Heart left ventricle (tissue), 13 donors: ENCODE measurements at regions not wholly inside any gene's neighbourhood (a gene's known extent, or its start where the extent isn't known, plus 50 kb on each side); places are given as distances from the start of the nearest gene placed in this dataset.
"Not testable (repeated sequence)": the region's sequence is repeated elsewhere in the genome, so short reads cannot be mapped to it uniquely, and the experiment has no call there.

Experiments
- POLR2A ChIP-seq, 2 donors: fragments of 450-650 bp; IDR thresholded peaks; one replicate each; pipeline ENCODE4 v1.6.1; 2017; ENCODE audit warnings: antibody characterized with exemption in 2 of 2, mild to moderate bottlenecking in 2 of 2, moderate library complexity in 2 of 2
- TF ChIP-seq, protein P1 (sequence below), 12 donors: fragments of 200-600 bp; sonication (generic) in 4 of 12; IDR thresholded peaks; one replicate each; pipeline versions ENCODE4 v1.5.0 to v1.8.0; 2018 to 2022; ENCODE audit warnings: antibody characterized with exemption in 12 of 12, mild to moderate bottlenecking in 5 of 12
- donor health status: ischemic (EF 13 %, LVEDD 7.1; RV severe dilation, severe dysfunction).
- donor health status: DM: no; HTN: yes; CAD: no.
- donor health status: DM: no; HTN: no; CAD: no.
- donor health status: ischemic (EF 25% LVEDD 6.9; RV normal size, moderate dysfunction).
- donor health status: ischemic (EF 25% LVEDD 5.7; RV mildly dilated, moderate dysfunction).
- donor health status: ischemic (EF 35%, LVEDD 5.7; RV mildly dilated, moderate dysfunction).
- donor health status: nonischemic (EF 11% LVEDD 7.7; RV severe dilation, severe dysfunction).
- donor health status: DM: yes; HTN: yes; CAD: no.
- donor health status: PGD.
- donor health status: ischemic (EF 29% LVEDD 5.4; RV normal size, mild dysfunction).
- donor health status: nonischemic (EF 23%, LVEDD 6.1; RV moderate dilation, normal function).

DNA sequence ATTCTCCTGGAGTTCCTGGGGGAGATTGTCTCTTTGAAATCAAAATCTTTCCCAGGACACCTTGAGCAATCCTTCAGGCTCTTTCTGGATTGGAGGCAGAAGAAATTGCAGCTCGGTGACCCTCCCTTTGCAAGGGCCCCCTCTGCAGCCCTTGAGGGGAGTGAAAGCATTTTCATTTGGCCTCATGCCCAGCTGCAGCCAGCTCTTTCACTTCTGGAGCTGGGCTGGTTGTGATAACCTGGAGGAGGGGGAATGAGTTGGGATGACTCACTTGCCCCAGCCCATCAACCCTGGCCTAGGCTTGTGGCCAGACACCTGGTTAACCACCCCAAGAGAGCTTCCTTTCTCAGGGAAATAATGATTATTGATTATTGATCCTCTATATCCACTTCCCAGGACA lies 129.7 kb downstream of the POTEG start:
- TF ChIP-seq, protein P1, sequence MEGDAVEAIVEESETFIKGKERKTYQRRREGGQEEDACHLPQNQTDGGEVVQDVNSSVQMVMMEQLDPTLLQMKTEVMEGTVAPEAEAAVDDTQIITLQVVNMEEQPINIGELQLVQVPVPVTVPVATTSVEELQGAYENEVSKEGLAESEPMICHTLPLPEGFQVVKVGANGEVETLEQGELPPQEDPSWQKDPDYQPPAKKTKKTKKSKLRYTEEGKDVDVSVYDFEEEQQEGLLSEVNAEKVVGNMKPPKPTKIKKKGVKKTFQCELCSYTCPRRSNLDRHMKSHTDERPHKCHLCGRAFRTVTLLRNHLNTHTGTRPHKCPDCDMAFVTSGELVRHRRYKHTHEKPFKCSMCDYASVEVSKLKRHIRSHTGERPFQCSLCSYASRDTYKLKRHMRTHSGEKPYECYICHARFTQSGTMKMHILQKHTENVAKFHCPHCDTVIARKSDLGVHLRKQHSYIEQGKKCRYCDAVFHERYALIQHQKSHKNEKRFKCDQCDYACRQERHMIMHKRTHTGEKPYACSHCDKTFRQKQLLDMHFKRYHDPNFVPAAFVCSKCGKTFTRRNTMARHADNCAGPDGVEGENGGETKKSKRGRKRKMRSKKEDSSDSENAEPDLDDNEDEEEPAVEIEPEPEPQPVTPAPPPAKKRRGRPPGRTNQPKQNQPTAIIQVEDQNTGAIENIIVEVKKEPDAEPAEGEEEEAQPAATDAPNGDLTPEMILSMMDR (IDR thresholded peaks at IDR 0.05): not testable (repeated sequence)
- TF ChIP-seq POLR2A (IDR thresholded peaks at IDR 0.05): not testable (repeated sequence)
